GM21515 (cell line): ENCODE measurements at regions not wholly inside any gene's neighbourhood (a gene's known extent, or its start where the extent isn't known, plus 50 kb on each side); places are given as distances from the start of the nearest gene placed in this dataset.

ENCODE experiments used
- ATAC-seq: cut with Tn5 transposase; IDR thresholded peaks from one replicate; pipeline ENCODE4 v1.9.1; 2021; ENCODE audit not compliant: unreplicated experiment

DNA sequence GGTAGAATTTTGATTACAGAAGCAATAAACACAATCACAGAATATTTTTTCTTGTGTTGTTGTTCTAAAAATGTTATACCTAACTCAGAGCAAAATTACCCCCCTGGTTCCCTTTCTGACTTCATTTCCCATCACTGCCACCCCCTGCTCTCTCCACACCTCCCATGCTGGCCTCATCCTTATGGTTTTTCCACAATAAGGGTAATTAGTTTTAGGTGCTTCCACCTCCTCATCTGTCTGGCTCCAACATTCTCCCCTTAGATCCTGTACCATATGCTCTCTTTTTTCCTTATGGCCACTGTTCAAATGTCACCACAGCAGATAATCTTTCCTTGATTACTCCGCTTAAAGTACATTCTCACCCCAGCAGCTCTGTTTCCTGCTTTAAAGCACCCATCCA lies 2208.6 kb downstream of the MRPL39 start:
- no peak for ATAC-seq

DNA sequence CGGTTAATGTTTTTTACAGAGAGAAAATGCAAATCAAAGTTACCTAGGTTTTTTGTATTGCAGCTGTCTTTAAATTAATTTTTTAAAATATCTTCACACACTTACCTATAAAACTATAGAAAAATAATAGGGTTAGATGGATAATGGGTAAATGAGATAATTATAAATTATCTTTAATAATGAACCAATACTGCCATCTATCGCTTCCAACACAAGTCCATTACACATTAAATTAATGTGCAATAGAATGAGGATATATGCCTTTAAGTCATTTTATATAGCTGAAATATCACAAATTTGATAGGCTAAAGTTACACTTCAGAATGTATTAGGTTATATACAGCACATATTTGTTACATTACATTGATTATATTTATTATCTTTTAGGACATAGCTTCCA lies 2212.8 kb downstream of the MRPL39 start:
- no peak for ATAC-seq

DNA sequence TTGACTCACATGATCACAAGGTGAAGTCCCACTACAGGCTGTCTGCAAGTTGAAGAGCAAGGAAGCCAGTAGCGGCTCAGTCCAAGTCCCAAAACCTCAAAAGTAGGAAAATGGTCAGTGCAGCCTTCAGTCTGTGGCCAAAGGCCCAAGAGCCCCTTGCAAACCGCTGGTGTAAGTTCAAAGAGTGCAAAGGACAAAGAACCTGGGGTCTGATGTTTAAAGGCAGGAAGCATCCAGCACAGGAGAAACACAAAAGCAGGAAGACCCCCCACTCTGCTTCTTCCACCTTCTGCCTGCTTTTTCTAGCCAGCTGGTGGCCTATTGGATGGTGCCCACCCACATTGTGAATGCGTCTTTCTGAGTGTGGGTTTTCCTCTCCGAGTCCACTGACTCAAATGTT lies 2222.6 kb downstream of the MRPL39 start:
- ATAC-seq = no peak

DNA sequence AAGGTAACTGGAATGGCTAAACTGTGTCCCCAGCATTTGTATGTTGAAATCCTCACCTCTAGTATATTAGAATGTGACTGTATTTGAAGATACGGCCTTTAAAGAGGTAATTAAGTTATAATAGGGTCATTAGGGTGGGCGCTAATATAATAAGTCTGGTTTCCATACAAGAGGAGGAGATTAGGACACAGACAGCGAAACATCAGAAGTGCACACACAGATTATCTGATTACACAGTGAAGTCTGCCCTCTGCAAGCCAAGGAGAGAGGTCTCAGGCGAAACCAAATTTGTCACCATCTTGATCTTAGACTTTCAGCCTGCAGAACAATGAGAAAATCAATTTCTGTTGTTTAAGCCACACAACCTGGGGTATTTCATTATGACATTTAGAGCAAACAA lies 2233.1 kb downstream of the MRPL39 start:
- ATAC-seq = no peak

DNA sequence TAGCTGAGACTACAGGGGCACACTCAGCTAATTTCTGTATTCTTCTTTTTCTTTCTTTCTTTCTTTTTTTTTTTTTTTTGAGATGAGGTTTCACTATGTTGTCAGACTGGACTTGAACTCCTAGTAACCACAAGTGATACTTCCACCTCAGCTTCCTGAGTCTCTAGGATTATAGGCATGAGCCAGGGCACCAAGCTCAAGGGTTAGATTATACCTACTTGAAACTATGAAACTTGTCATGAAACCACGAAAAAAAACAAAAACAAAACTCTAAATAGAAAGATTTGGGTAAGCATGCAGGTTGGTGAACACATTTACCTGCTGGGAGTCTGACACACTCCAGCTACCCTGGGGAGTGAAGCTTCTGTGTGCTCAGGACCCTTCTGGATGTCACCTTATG lies 2250.4 kb downstream of the MRPL39 start:
- no peak for ATAC-seq

DNA sequence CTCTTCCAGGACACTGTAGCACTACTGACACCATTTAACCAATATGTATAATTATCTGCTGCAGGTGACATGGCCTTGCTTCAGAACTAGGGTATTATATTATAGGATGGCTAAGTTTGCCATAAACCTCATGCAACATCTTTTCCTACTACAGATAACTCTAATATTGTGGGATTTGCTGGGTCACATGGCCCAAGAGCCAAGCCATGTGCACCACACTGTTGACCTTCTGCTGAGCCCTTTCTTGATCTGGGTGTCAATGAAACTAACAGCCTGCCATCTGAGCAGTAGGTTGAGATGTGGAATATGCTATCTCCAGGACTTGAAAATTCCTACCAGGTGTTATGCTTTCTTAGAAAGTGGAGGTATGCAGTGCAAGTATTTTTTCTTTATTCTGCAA lies 2291.1 kb downstream of the MRPL39 start:
- no peak for ATAC-seq

DNA sequence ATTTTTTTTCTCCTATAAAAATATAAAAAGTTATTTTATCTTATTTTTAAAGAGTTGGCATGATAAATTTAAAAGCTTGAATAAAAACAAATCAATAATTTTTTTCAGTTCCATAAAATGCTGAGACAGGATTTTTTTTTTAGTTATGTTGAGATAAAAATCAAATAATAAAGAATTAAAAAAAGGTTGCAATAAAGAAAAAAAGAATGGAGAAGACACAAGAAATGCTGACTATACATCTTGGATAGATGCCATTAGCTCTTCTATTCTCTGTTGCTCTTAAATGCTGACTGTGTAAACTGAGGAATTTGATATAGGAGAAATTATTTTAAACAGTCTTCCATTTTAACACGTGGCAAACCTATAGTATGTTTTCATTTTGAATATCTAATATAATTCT lies 2298.5 kb downstream of the MRPL39 start:
- ATAC-seq = no peak

DNA sequence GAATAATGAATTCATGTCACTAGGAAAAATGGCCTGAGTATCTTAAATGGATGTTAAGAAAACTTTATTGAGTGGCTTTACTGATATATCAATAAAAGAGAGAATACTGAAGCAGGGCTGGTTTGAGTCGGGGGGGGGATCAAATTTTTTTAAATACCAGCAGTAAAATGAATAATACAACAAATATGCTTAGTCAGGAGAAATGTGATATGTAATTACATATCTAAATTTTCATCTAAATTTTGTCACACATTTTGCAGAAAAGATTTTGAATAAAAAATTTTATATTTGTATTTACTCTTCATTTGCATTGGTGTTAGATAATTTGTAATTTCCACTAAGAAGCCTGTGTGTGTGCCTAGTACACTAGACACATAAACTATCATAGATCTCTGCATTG lies 2300.2 kb downstream of the MRPL39 start:
- no peak for ATAC-seq

DNA sequence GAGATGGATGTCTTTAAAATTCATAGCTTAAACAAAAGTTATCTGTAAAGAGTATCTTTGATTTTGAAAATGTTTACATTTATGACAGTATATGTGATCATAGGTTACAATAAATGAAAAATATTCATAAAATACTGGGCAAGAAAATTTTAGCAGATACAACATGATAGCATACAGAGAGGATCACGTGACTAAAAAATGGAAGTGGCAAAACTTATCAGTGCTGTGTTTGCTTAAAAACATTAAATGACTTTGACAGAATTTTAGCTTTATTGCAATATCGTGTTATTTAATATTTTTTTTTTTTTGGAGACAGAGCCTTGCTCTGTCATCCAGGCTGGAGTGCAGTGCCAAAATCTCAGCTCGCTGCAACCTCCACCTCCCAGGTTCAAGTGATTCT lies 2294.1 kb downstream of the NCAM2 start:
- ATAC-seq = no peak

DNA sequence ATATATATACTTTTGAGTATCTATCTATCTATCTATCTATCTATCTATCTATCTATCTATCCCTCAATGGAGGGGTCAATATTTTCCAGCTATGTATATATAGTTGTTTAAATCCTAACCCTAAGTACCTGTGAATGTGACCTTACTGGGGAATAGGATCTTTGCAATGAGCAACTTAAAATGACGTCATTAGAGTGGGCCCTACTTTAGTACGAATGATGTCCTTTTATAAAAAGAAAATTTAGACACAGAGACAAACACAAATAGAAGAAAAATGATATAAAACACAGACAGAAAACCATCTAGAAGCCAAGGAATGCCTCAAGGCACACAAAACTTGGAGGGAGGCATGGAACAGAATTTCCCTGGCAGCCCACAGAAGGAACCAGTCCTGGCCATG lies 2283.7 kb downstream of the NCAM2 start:
- no peak for ATAC-seq

DNA sequence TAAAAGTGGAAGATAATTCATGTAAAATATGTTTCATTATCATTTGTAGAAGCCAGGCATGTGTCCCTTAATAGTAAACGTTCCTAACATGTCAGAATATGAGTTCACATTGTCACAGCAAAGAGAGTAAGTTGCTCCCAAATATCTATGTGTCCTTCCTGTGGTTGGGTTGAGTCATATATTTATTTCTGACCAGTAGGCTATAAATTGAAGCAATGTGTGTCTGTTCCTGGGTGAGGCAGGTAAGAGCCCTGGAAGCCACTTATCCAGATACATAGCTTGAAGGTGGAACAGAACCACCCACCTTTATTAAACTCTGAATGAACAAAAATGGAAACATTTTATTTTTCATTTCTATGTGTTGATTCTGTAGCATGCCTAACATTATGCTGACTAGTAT lies 2251.6 kb downstream of the NCAM2 start:
- ATAC-seq = no peak

DNA sequence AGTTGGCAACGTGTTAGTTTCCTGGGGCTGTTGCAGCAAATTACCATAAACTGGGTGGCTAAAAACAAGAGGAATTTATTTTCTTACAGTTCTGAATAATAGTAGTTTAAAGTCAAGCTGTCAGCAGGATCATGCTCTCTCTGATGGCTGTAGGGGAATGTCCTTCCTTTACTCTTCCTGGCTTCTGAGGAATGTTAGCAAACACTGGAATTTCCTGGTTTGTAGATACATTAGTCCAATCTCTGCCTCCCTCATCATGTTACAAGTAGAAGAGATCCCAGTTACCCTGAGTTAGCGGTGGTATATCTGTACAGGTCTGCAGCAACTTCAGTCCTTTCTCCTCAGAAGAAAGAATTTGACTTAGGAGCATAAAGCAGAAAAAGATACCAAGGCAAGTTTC lies 2249.1 kb downstream of the NCAM2 start:
- ATAC-seq = no peak

DNA sequence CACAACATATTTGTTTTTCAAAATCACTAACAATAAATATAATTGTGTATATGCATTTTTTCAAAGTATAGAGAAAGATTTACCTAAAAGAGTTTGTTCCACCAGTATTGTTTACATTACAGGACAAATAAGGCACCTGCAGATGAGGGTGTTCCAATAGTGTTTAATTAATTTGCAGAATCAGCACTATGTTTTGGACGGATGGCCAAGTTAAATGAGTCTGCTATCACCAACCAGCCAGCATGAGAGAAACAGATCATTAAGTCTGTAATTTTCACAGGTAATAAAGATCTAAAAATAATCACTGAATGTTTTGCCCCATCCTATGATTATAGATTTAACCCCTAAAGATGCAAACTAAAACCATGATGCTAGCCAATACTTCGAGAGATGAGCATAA lies 2247.0 kb downstream of the NCAM2 start:
- ATAC-seq = no peak

DNA sequence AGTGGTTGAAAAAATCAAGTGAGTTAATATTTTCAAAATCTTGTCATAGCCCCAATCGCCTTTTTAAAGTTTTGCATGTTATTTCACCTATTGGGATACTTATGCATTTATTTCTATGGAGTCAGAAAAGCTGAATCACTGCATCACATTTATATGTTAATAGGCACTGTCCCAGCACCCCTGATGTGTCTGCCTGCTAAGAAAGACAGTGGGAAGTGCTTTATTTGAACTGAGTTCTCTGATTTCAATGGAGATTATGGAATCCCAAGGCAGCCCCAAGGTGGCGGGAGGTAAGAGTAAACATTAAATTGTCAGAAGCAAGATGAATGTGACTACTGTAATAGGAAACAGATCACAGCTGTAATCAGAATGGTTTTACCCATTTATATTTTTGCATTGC lies 2225.7 kb downstream of the NCAM2 start:
- no peak for ATAC-seq

DNA sequence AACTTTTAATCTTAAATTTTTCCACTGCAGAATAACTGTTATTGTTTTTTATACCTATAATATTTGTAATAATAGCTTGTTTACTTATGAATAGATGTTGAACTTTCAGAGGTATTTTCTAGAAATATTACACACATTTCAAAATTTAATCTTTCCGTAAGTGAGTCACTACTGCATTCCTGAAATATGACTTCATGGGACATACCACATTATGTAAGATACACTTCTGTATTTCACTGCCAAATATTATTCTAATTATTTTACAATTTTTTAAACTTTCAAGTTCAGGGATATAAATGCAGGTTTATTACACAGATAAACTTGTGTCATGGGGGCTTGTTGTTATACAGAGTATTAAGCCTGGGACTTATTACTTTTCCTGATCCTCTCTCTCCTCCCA lies 2220.5 kb downstream of the NCAM2 start:
- ATAC-seq = no peak

DNA sequence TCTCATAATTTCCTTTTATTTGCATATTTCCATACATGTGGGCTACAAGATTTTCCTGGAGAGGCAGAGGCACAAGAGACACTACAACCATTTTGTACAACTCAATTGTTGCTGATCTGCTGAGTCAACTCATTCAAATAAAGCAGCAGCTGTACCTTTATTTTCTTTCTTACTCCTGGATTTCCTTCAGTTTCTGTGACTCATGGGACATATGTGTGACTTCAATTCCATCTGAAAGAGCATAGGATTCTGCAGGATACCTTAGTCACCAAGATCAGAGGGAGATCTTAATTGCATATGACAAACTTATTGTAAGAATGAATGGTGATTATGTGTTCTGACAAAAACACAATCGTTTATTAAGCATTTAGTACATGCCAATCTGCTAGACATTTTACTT lies 2219.4 kb downstream of the NCAM2 start:
- ATAC-seq = no peak

DNA sequence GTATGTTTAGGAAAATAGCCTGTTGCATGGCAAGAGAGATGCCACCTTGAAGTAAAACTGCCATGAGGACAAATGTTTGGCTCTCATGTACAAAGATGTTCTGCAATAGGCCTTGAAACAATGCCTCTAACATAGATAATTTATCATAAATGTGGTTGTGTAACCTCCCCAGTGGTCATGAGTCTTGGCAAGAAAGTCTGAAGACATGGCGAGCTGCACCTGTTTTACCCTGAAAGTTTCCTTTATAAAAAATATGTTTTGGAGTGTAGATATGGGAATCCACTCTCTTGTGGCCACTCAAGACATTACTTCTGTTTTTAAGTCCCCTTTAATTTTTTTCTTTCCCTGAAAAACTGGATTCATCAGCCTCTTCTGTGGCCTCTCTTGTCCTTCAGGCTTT lies 2217.1 kb downstream of the NCAM2 start:
- no peak for ATAC-seq
